Mammary epithelial cell (primary cell): ENCODE measurements at regions not wholly inside any gene's neighbourhood (a gene's known extent, or its start where the extent isn't known, plus 50 kb on each side); places are given as distances from the start of the nearest gene placed in this dataset.

Source experiments
- EZH2 ChIP-seq: IDR thresholded peaks from 2 replicates; pipeline ENCODE4 v1.6.1; 2012; ENCODE audit warnings: low read length, inconsistent platforms, borderline replicate concordance
- TF ChIP-seq, protein P1 (sequence below), 2 donors: IDR thresholded peaks in 1 of 2; conservative IDR thresholded peaks in 1 of 2; 2 replicates each; pipeline ENCODE4 v1.5.1; 2011 to 2012; ENCODE audit warnings: inconsistent platforms in 2 of 2, low read length in 2 of 2, mild to moderate bottlenecking in 2 of 2, control low read depth in 1 of 2, low read depth in 1 of 2; ENCODE audit not compliant: insufficient read depth in 1 of 2; ENCODE audit errors: extremely low read depth in 1 of 2

GRCh38 chrX:110428144-110428543, 69.5 kb downstream of the RTL9 start:
- TF ChIP-seq, protein P1, sequence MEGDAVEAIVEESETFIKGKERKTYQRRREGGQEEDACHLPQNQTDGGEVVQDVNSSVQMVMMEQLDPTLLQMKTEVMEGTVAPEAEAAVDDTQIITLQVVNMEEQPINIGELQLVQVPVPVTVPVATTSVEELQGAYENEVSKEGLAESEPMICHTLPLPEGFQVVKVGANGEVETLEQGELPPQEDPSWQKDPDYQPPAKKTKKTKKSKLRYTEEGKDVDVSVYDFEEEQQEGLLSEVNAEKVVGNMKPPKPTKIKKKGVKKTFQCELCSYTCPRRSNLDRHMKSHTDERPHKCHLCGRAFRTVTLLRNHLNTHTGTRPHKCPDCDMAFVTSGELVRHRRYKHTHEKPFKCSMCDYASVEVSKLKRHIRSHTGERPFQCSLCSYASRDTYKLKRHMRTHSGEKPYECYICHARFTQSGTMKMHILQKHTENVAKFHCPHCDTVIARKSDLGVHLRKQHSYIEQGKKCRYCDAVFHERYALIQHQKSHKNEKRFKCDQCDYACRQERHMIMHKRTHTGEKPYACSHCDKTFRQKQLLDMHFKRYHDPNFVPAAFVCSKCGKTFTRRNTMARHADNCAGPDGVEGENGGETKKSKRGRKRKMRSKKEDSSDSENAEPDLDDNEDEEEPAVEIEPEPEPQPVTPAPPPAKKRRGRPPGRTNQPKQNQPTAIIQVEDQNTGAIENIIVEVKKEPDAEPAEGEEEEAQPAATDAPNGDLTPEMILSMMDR (conservative IDR thresholded peaks at IDR 0.05 in 1 of 2, IDR thresholded peaks at IDR 0.05 in 1 of 2; ENCODE audit: extremely low read depth in 1 of 2, insufficient read depth in 1 of 2, low read depth in 1 of 2, low read length in 2 of 2) = no peak
- TF ChIP-seq EZH2 = no peak
